Neuron (in vitro differentiated cells): ENCODE measurements at regions not wholly inside any gene's neighbourhood (a gene's known extent, or its start where the extent isn't known, plus 50 kb on each side); places are given as distances from the start of the nearest gene placed in this dataset.

Experiments used
- H2AFZ ChIP-seq: one replicate; pipeline ENCODE4 v1.6.1; 2013; ENCODE audit warnings: low read depth, mild to moderate bottlenecking, inconsistent platforms, low read length, moderate library complexity
- H3K27me3 ChIP-seq: one replicate; pipeline ENCODE4 v1.6.1; 2013; ENCODE audit warnings: low read length; ENCODE audit not compliant: insufficient read depth
- H3K36me3 ChIP-seq: one replicate; pipeline ENCODE4 v1.6.1; 2013; ENCODE audit warnings: low read length; ENCODE audit not compliant: insufficient read depth
- H3K4me1 ChIP-seq: one replicate; pipeline ENCODE4 v1.6.1; 2013; ENCODE audit warnings: low read length; ENCODE audit not compliant: insufficient read depth
- H3K4me3 ChIP-seq: 2 replicates; pipeline ENCODE4 v1.5.1; 2013; ENCODE audit warnings: mild to moderate bottlenecking, low read length, moderate library complexity
- H3K9me3 ChIP-seq: one replicate; pipeline ENCODE4 v1.6.1; 2013; ENCODE audit warnings: low read length

DNA sequence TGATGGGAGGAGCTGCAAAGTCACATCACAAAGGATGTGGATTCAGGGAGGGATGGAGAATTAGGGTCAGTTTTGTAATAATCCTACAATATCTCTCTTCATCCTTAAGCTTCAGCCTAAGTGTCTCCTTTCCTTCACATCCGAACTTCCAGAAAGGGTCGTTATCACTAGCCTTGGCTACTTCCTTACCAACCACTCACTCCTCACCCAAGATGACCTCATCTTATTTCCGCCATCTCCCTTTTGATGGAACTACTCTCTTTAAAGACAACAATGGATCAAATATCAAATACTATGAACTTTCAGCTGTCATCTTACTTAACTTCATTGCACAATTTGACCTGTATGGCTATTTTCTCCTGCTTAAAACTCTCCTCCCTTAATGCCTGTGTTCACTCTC is 69.6 kb upstream of the BARHL2 start:
- peaks cover 15% of the 10 kb centered on the region for H3K27me3 ChIP-seq
- no peaks in the 10 kb centered on the region for H3K9me3 ChIP-seq
- H3K4me3 ChIP-seq, result no peak overlapping the region
- H3K4me1 ChIP-seq, result no peaks in the 10 kb centered on the region
- no peaks in the 10 kb centered on the region for H3K36me3 ChIP-seq
- no peak overlapping the region for H2AFZ ChIP-seq

DNA sequence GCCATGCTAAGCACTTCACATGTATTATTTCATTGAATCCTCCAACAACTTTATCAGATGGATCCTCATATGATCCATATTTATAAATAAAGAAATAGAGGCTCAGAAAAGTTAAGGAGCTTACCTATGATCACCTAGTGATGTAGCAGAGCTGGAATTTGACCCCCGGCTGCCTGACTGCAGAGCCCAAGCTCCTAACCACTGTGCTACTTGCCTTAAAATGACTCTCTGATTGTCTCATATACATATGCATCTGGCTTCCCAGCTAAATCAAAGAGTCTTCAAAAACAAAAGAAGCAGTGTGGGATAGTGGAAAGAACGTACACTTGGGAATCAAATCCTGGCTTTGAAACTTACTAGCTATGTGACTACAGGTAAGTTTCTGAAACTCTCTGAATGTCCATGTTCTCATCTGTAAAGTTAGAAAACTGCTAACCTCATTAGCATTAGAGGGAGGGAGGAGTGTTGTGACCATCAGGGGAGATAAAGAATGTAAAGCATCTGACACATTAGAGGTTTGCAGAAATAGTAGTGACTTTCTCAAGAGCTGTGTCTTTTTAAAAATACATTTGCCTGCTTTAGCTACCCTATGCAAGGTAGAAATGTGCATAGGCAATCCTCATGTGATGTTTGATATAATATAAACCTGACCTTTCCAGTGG is 67.2 kb upstream of the BARHL2 start:
- Histone ChIP-seq H3K9me3 (no peaks in the 10 kb centered on the region), H3K4me3 (no peak overlapping the region), H3K4me1 (no peaks in the 10 kb centered on the region), H2AFZ (no peak overlapping the region), H3K27me3 (peaks cover 15% of the 10 kb centered on the region), H3K36me3 (no peaks in the 10 kb centered on the region)

DNA sequence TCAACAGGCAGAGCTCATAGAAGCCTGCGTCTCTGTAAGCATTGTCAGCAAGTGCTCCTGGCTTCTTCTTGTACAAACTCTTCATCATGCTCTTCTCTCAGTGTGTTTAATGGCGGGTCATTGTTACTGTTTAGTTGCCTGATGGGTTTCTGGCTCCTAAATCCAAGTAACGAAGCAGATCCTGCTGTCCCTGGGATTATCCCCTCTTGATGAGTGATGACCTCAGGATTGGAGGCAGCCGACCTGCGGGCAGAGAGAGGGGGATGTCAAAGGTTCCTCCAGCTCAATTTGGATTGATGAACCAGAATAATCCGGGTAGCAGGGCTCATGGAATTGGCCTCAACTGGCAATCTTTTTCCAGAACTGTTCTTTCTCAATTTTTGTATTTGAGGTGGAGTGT is 66.1 kb upstream of the BARHL2 start:
- H3K4me1 ChIP-seq, result no peaks in the 10 kb centered on the region
- H2AFZ ChIP-seq, result no peak overlapping the region
- H3K4me3 ChIP-seq, result no peak overlapping the region
- no peaks in the 10 kb centered on the region for H3K36me3 ChIP-seq
- no peaks in the 10 kb centered on the region for H3K9me3 ChIP-seq
- H3K27me3 ChIP-seq, result peaks cover 15% of the 10 kb centered on the region

- no peaks in the 10 kb centered on the region for H3K36me3 ChIP-seq
- no peak overlapping the region for H3K4me3 ChIP-seq
- no peak overlapping the region for H2AFZ ChIP-seq
- no peaks in the 10 kb centered on the region for H3K4me1 ChIP-seq
- H3K27me3 ChIP-seq, result peaks cover 10% of the 10 kb centered on the region
- no peaks in the 10 kb centered on the region for H3K9me3 ChIP-seq
These were observed 64.9 kb upstream of the BARHL2 start for GRCh38 chr1:90782046-90782445.

GRCh38 chr1:90781534-90781933 is 64.4 kb upstream of the BARHL2 start:
- Histone ChIP-seq H3K4me3 (no peak overlapping the region), H3K27me3 (peaks cover 6% of the 10 kb centered on the region), H3K9me3 (no peaks in the 10 kb centered on the region), H3K4me1 (no peaks in the 10 kb centered on the region), H2AFZ (no peak overlapping the region), H3K36me3 (no peaks in the 10 kb centered on the region)

DNA sequence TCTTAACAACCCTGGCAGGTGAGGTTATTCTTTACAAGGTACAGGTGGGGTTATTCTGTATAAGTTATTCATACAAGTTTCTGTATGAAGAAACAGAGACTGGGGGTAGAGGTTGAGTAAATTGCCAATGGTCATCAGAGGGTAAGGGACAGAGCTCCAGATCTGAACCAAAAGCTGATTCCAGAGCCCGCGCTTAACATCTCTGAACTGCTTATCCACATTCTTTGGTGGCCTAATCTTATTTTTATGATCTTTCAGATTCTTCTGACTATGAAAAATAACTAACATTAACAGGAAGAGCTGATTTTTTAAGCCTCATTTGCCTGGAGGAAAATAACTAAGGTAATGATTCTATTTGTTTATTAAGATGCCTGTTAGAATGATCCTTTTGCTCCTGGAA is 63.9 kb upstream of the BARHL2 start:
- Histone ChIP-seq H2AFZ (no peak overlapping the region), H3K36me3 (no peaks in the 10 kb centered on the region), H3K27me3 (peaks cover 4% of the 10 kb centered on the region), H3K4me3 (no peak overlapping the region), H3K9me3 (no peaks in the 10 kb centered on the region), H3K4me1 (no peaks in the 10 kb centered on the region)

DNA sequence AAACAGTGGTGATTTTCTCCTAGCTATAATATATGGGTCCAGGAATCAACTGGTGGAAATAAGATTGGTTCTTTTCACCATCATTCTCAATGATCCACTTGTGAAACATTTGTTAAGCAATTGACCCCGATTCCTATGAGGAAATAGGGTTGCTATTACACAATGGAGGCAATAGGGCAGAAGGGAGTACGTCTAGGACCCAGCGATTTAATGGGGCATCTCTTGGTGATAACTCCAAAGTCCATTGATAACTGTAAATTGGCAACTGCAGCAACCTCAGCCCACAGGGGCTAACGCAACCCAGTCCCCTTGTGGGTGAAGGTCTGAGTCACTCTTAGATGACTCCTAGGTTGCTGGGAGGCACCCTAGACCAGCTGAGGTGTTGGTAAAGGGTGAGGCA is 62.5 kb upstream of the BARHL2 start:
- Histone ChIP-seq H3K4me1 (no peaks in the 10 kb centered on the region), H3K4me3 (no peak overlapping the region), H3K9me3 (no peaks in the 10 kb centered on the region), H3K27me3 (peaks cover 4% of the 10 kb centered on the region), H2AFZ (no peak overlapping the region), H3K36me3 (no peaks in the 10 kb centered on the region)

DNA sequence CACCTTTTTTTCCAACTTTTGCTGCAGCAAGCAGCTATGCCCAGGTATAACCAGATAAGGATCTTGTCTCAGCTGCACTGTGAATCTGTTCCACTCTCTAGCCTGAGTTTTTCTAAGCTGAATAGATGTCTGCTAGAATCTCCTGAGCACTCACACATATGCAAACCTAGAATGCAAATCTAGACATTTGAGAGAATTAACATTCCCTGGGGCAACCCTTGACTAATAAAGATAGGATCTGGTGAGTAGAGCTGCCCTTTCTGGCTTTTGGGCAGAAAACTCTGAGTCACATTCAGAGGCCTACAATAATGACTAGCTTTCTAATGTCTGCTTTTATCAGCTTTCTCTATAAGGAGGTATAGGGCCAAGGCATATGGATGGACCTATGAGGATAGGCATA is 61.4 kb upstream of the BARHL2 start:
- Histone ChIP-seq H3K36me3 (no peaks in the 10 kb centered on the region), H3K9me3 (no peaks in the 10 kb centered on the region), H2AFZ (no peak overlapping the region), H3K27me3 (peaks cover 4% of the 10 kb centered on the region), H3K4me3 (no peak overlapping the region), H3K4me1 (no peaks in the 10 kb centered on the region)

DNA sequence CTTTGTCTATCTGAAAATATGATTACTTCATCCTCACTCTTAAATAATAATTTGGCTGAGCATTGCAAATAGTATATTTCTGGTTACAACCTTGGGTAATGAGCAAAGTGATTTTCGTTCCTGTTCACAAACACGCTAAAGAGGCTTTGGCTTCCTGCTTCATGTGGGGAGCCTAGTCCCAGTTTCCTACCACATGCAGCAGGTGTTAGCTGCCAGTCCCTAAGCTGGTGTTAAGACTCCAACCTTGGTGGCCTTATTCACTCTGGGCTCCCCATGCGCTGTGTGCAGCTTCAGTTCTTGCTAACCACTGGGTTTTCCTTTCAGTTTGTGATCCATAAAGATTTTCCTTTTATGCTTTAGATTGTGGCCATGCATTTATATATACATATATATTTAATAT is 56.7 kb upstream of the BARHL2 start:
- Histone ChIP-seq H3K27me3 (peaks cover 2% of the 10 kb centered on the region), H3K4me3 (no peak overlapping the region), H3K9me3 (no peaks in the 10 kb centered on the region), H3K36me3 (no peaks in the 10 kb centered on the region), H2AFZ (no peak overlapping the region), H3K4me1 (no peaks in the 10 kb centered on the region)

DNA sequence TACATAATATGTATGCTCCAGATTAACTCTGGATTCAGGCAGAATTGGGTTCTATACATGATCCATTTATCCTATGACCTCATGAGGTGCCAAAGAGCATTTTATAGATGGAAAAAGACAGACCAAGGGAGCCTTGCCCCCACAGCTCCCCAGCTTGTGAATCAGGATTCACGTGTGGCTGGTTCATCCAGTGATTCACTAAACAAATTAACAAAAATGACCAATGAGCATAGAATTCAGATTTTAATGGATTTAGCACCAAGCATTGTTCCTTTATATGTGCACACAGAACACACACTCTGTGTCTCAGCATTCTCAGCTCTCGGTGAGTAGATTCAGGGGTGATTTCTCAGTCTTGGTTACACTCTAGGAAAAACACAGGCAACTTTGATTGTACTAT is 51.7 kb upstream of the BARHL2 start:
- no peak overlapping the region for H3K4me3 ChIP-seq
- no peaks in the 10 kb centered on the region for H3K4me1 ChIP-seq
- peaks cover 2% of the 10 kb centered on the region for H3K27me3 ChIP-seq
- no peak overlapping the region for H2AFZ ChIP-seq
- no peaks in the 10 kb centered on the region for H3K9me3 ChIP-seq
- H3K36me3 ChIP-seq, result no peaks in the 10 kb centered on the region

DNA sequence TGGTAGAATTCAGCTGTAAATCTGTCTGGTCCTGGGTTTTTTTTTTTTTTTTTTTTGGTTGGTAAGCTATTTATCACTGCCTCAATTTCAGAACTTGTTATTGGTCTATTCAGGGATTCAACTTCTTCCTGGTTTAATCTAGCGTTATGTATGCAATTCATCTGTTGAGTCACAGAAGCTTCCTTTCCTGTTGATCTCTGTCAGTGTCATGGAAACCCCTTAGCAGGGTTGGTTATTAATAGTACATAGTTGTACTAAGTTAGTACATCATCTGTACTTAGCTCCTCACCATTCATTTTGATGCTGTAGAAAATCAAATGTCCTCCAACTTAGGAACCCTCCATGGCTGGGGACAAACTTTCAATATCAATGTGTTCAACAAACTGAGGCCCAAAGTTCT is 51.0 kb upstream of the BARHL2 start:
- Histone ChIP-seq H3K9me3 (no peaks in the 10 kb centered on the region), H3K4me3 (no peak overlapping the region), H2AFZ (no peak overlapping the region), H3K27me3 (peaks cover 2% of the 10 kb centered on the region), H3K4me1 (no peaks in the 10 kb centered on the region), H3K36me3 (no peaks in the 10 kb centered on the region)
